ENCODE measurements at regions not wholly inside any gene's neighbourhood (a gene's known extent, or its start where the extent isn't known, plus 50 kb on each side); places are given as distances from the start of the nearest gene placed in this dataset.

DNA sequence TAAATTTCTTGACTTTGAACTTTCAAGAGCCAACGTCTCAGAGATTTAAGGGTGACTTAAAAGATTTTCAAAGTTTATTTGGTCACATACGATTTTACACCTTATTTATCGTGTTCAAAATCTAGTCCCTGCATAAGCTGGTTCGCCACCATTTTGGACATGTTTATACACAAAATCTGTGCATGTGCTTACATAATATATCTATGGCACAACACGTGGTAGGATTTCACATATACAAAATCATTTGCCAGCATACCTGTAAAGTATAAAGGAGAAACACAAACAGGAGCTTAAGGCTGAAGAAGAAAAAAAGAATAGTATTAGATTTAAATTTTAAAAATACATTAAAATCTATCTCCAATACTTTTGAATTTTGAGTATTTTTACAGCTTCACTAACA is 190.0 kb upstream of the KYNU start:
- Histone ChIP-seq H3K36me3 (ENCODE audit: insufficient read depth, low read length) (no peaks in the 10 kb centered on the region), H3K9ac (ENCODE audit: low read depth, low read length, poor library complexity, severe bottlenecking) (no peak overlapping the region), H3K4me3 (ENCODE audit: low read length, poor library complexity, severe bottlenecking) (no peak overlapping the region), H3K4me1 (ENCODE audit: insufficient read depth, low read length, poor library complexity, severe bottlenecking) (no peaks in the 10 kb centered on the region), H4K20me1 (ENCODE audit: insufficient read depth, low read length, poor library complexity, severe bottlenecking) (no peaks in the 10 kb centered on the region), H3K9me3 (ENCODE audit: insufficient read depth, low read depth, low read length) (no peaks in the 10 kb centered on the region), H3K27me3 (ENCODE audit: insufficient read depth, low read length, poor library complexity, severe bottlenecking) (no peaks in the 10 kb centered on the region), H3K9me2 (replicated peaks; ENCODE audit: low read depth, low read length) (no peaks in the 10 kb centered on the region), H2AFZ (ENCODE audit: low read length) (no peak overlapping the region), H3K4me2 (ENCODE audit: low read depth, low read length, poor library complexity, severe bottlenecking) (no peak overlapping the region), H3K79me2 (ENCODE audit: insufficient read depth, low read length) (no peaks in the 10 kb centered on the region), H3F3A (ENCODE audit: low read depth) (no peaks in the 10 kb centered on the region)
- TF ChIP-seq EZH2phosphoT487 (IDR thresholded peaks at IDR 0.05; ENCODE audit: borderline replicate concordance) = no peak
- TF ChIP-seq, protein P1, sequence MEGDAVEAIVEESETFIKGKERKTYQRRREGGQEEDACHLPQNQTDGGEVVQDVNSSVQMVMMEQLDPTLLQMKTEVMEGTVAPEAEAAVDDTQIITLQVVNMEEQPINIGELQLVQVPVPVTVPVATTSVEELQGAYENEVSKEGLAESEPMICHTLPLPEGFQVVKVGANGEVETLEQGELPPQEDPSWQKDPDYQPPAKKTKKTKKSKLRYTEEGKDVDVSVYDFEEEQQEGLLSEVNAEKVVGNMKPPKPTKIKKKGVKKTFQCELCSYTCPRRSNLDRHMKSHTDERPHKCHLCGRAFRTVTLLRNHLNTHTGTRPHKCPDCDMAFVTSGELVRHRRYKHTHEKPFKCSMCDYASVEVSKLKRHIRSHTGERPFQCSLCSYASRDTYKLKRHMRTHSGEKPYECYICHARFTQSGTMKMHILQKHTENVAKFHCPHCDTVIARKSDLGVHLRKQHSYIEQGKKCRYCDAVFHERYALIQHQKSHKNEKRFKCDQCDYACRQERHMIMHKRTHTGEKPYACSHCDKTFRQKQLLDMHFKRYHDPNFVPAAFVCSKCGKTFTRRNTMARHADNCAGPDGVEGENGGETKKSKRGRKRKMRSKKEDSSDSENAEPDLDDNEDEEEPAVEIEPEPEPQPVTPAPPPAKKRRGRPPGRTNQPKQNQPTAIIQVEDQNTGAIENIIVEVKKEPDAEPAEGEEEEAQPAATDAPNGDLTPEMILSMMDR (conservative IDR thresholded peaks at IDR 0.05; ENCODE audit: low read length) = no peak

DNA sequence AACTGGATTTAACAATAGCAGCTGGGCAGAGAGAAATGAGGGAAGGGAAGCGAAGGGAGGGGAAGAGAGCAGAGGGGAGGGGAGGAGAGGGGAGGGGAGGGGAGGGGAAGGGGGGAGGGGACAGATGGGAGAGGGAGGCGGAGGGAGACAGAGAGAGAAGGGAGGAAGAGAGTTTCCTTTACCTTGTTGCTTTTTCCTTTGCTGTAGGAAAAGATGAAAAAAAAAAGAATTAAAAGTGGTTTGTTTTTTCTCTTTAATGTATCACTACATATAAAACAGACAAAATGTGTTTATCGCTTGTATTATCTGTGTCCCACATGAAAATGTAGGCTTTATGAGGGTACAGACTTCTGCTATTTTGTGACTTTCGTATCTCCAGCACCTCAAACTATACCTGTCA is 190.4 kb upstream of the KYNU start:
- no peaks in the 10 kb centered on the region for H4K20me1 ChIP-seq (ENCODE audit: insufficient read depth, low read length, poor library complexity, severe bottlenecking)
- no peak overlapping the region for H3K4me2 ChIP-seq (ENCODE audit: low read depth, low read length, poor library complexity, severe bottlenecking)

DNA sequence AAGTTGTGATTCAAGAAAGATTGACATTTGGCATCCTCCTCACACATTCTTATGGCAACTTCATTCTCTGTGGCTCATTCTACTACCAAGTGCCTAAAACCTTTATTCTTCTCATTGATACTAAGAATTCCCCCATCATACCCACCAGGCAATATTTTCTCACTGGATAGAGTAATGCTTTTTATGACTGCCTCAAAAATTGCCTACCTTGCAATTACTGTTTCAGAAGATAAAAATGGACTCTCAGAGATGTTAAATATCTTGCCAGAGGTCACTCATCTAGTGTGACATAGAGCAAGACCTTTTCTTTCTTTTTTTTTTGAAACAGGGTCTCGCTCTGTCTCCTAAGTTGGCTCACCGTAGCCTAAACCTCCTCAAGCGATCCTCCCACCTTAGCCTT is 192.8 kb upstream of the KYNU start:
- H2AFZ ChIP-seq (ENCODE audit: low read length) = no peak overlapping the region

More for the DNA sequence above, 190.4 kb upstream of the KYNU start:
- no peak overlapping the region for H2AFZ ChIP-seq (ENCODE audit: low read length)
- no peaks in the 10 kb centered on the region for H3K79me2 ChIP-seq (ENCODE audit: insufficient read depth, low read length)
- H3K36me3 ChIP-seq (ENCODE audit: insufficient read depth, low read length) = no peaks in the 10 kb centered on the region
- H3K27me3 ChIP-seq (ENCODE audit: insufficient read depth, low read length, poor library complexity, severe bottlenecking) = no peaks in the 10 kb centered on the region
- no peaks in the 10 kb centered on the region for H3K9me3 ChIP-seq (ENCODE audit: insufficient read depth, low read depth, low read length)
- TF ChIP-seq, protein P1 (conservative IDR thresholded peaks at IDR 0.05; ENCODE audit: low read length) = no peak
- TF ChIP-seq EZH2phosphoT487 (IDR thresholded peaks at IDR 0.05; ENCODE audit: borderline replicate concordance) = no peak
- H3K9me2 ChIP-seq (replicated peaks; ENCODE audit: low read depth, low read length) = no peaks in the 10 kb centered on the region
- no peak overlapping the region for H3K9ac ChIP-seq (ENCODE audit: low read depth, low read length, poor library complexity, severe bottlenecking)
- no peaks in the 10 kb centered on the region for H3K4me1 ChIP-seq (ENCODE audit: insufficient read depth, low read length, poor library complexity, severe bottlenecking)
- H3F3A ChIP-seq (ENCODE audit: low read depth) = no peaks in the 10 kb centered on the region
- H3K4me3 ChIP-seq (ENCODE audit: low read length, poor library complexity, severe bottlenecking) = no peak overlapping the region

More for the DNA sequence above, 192.8 kb upstream of the KYNU start:
- Histone ChIP-seq H3K4me3 (ENCODE audit: low read length, poor library complexity, severe bottlenecking) (no peak overlapping the region), H3F3A (ENCODE audit: low read depth) (no peaks in the 10 kb centered on the region), H4K20me1 (ENCODE audit: insufficient read depth, low read length, poor library complexity, severe bottlenecking) (no peaks in the 10 kb centered on the region), H3K36me3 (ENCODE audit: insufficient read depth, low read length) (no peaks in the 10 kb centered on the region), H3K9me3 (ENCODE audit: insufficient read depth, low read depth, low read length) (no peaks in the 10 kb centered on the region), H3K9ac (ENCODE audit: low read depth, low read length, poor library complexity, severe bottlenecking) (no peak overlapping the region), H3K4me2 (ENCODE audit: low read depth, low read length, poor library complexity, severe bottlenecking) (no peak overlapping the region), H3K27me3 (ENCODE audit: insufficient read depth, low read length, poor library complexity, severe bottlenecking) (no peaks in the 10 kb centered on the region), H3K79me2 (ENCODE audit: insufficient read depth, low read length) (no peaks in the 10 kb centered on the region), H3K9me2 (replicated peaks; ENCODE audit: low read depth, low read length) (no peaks in the 10 kb centered on the region), H3K4me1 (ENCODE audit: insufficient read depth, low read length, poor library complexity, severe bottlenecking) (no peaks in the 10 kb centered on the region)
- TF ChIP-seq, protein P1 (conservative IDR thresholded peaks at IDR 0.05; ENCODE audit: low read length) = no peak
- TF ChIP-seq EZH2phosphoT487 (IDR thresholded peaks at IDR 0.05; ENCODE audit: borderline replicate concordance) = no peak

Data from Loucy (cell line).